ENCODE measurements at regions not wholly inside any gene's neighbourhood (a gene's known extent, or its start where the extent isn't known, plus 50 kb on each side); places are given as distances from the start of the nearest gene placed in this dataset.
A peak's percentile ranks its signal among the peaks of the same experiment; 100 is the strongest.

- TF ChIP-seq KIAA2018 (CRISPR knock-in tag; IDR thresholded peaks at IDR 0.05; ENCODE audit: borderline replicate concordance), result no peak
- peak; percentile 54; the same call in 1 of the 2 replicates for TF ChIP-seq XBP1 (CRISPR knock-in tag; IDR thresholded peaks at IDR 0.05)
- peak; percentile 96 to 97 for TF ChIP-seq NR2F1 (CRISPR knock-in tag; IDR thresholded peaks at IDR 0.05)
- no peak; the same call in none of the 2 replicates for TF ChIP-seq KLF11 (CRISPR knock-in tag; IDR thresholded peaks at IDR 0.05)
- no peak for TF ChIP-seq PBX3 (CRISPR knock-in tag; IDR thresholded peaks at IDR 0.05; ENCODE audit: borderline replicate concordance)
- TF ChIP-seq BHLHE40 (IDR thresholded peaks at IDR 0.05; ENCODE audit: low read length), result no peak; the same call in 1 of the 2 replicates
- no peak; the same call in 1 of the 2 replicates for TF ChIP-seq ZNF296 (CRISPR knock-in tag; conservative IDR thresholded peaks at IDR 0.05)
- TF ChIP-seq FOXP1 (IDR thresholded peaks at IDR 0.05), result peak; percentile 54; the same call in 1 of the 2 replicates
- peak; percentile 92 for TF ChIP-seq FOXP1 (CRISPR knock-in tag; IDR thresholded peaks at IDR 0.05)
- TF ChIP-seq EHMT2 (IDR thresholded peaks at IDR 0.05; ENCODE audit: borderline replicate concordance, low read depth, low read length), result no peak
- TF ChIP-seq ZNF569 (CRISPR knock-in tag; IDR thresholded peaks at IDR 0.05; ENCODE audit: borderline replicate concordance), result peak; percentile 55; the same call in 1 of the 2 replicates
- TF ChIP-seq ZBTB7B (CRISPR knock-in tag; IDR thresholded peaks at IDR 0.05), result peak; percentile 97; the same call in 1 of the 2 replicates
- TF ChIP-seq FOXK2 (IDR thresholded peaks at IDR 0.05), result peak; percentile 80; the same call in 1 of the 2 replicates
- TF ChIP-seq ZEB1 (IDR thresholded peaks at IDR 0.05; ENCODE audit: insufficient replicate concordance, low read depth), result no peak
- TF ChIP-seq HOXA3 (CRISPR knock-in tag; IDR thresholded peaks at IDR 0.05), result peak; percentile 93
- TF ChIP-seq ZC3H4 (CRISPR knock-in tag; IDR thresholded peaks at IDR 0.05; ENCODE audit: borderline replicate concordance), result no peak; the same call in 1 of the 2 replicates
- TF ChIP-seq JUND (CRISPR knock-in tag; IDR thresholded peaks at IDR 0.05), result peak; percentile 99
- peak; percentile 93 for TF ChIP-seq NFE2 (CRISPR knock-in tag; IDR thresholded peaks at IDR 0.05)
- TF ChIP-seq SETDB1 (CRISPR knock-in tag; IDR thresholded peaks at IDR 0.05; ENCODE audit: borderline replicate concordance), result no peak
- TF ChIP-seq DNMT3B (CRISPR knock-in tag; conservative IDR thresholded peaks at IDR 0.05), result peak; percentile 96; the same call in 1 of the 2 replicates
- TF ChIP-seq NFRKB (IDR thresholded peaks at IDR 0.05), result no peak
- TF ChIP-seq ZNF576 (CRISPR knock-in tag; IDR thresholded peaks at IDR 0.05), result no peak
Measured at GRCh38 chr6:167683028-167683862, 143.5 kb upstream of the AFDN start (continued).
